Esophagus muscularis mucosa (tissue), 4 donors: ENCODE measurements at regions not wholly inside any gene's neighbourhood (a gene's known extent, or its start where the extent isn't known, plus 50 kb on each side); places are given as distances from the start of the nearest gene placed in this dataset.

Experiments used
- DNase-seq: peaks from one replicate; pipeline ENCODE4 v3.0.0-alpha.2; 2017; ENCODE audit errors: extremely low spot score
- H3K27ac ChIP-seq, 4 donors: fragments of 200-600 bp; sonication (generic); replicated peaks in 1 of 4; 1 replicate in 3 of 4; 2 replicates in 1 of 4; pipeline ENCODE4 v1.5.1; 2016 to 2019; ENCODE audit warnings: mild to moderate bottlenecking in 1 of 4
- H3K27me3 ChIP-seq, 4 donors: fragments of 200-600 bp; sonication (generic); one replicate each; pipeline versions ENCODE4 v1.5.1 to v1.6.0; 2016 to 2019
- H3K36me3 ChIP-seq, 4 donors: fragments of 200-600 bp; sonication (generic); one replicate each; pipeline ENCODE4 v1.5.1; 2016 to 2019
- H3K4me1 ChIP-seq, 4 donors: fragments of 200-600 bp; sonication (generic); one replicate each; pipeline ENCODE4 v1.5.1; 2016 to 2019
- H3K4me3 ChIP-seq, 4 donors: fragments of 200-600 bp; sonication (generic); 1 replicate in 2 of 4; 2 replicates in 2 of 4; pipeline ENCODE4 v1.5.1; 2016 to 2019; ENCODE audit warnings: mild to moderate bottlenecking in 4 of 4, moderate library complexity in 1 of 4
- H3K9me3 ChIP-seq, 4 donors: fragments of 200-600 bp; sonication (generic); 1 replicate in 3 of 4; 2 replicates in 1 of 4; pipeline ENCODE4 v1.5.1; 2016 to 2019
- CTCF ChIP-seq, 3 experiments: fragments of 200-600 bp in 2 of 3; fragments of 450-650 bp in 1 of 3; sonication (generic) in 2 of 3; IDR thresholded peaks; one replicate each; pipeline ENCODE4 v1.5.1; 2017 to 2019; ENCODE audit warnings: antibody characterized with exemption in 3 of 3, mild to moderate bottlenecking in 2 of 3, moderate library complexity in 1 of 3
- EP300 ChIP-seq: sonication (generic); formaldehyde crosslinking; IDR thresholded peaks from one replicate; pipeline ENCODE4 v1.6.1; 2017; ENCODE audit warnings: antibody characterized with exemption
- POLR2A ChIP-seq: fragments of 450-650 bp; IDR thresholded peaks from one replicate; pipeline ENCODE4 v1.6.1; 2017; ENCODE audit warnings: antibody characterized with exemption, moderate library complexity, mild to moderate bottlenecking, low read depth
- POLR2AphosphoS5 ChIP-seq, 2 donors: sonication (generic); formaldehyde crosslinking; IDR thresholded peaks; one replicate each; pipeline ENCODE4 v1.6.1; 2017; ENCODE audit warnings: antibody characterized with exemption in 2 of 2
- WGBS: methylation state at CpG from one replicate; pipeline ENCODE4 v1.1.5; 2018; 5-methylcytosine and 5-hydroxymethylcytosine counted together
- intact Hi-C: fragments of 100-400 bp; cut with DNase I; formaldehyde crosslinking; loops from one replicate; pipeline ENCODE4 v1.15.1; 2023

- Histone ChIP-seq H3K27me3 (no peaks in the 10 kb centered on the region), H3K36me3 (no peaks in the 10 kb centered on the region), H3K27ac (no peak overlapping the region), H3K4me1 (no peaks in the 10 kb centered on the region), H3K9me3 (no peaks in the 10 kb centered on the region), H3K4me3 (no peak overlapping the region)
- no peak for TF ChIP-seq CTCF (IDR thresholded peaks at IDR 0.05)
- TF ChIP-seq EP300, result no peak
- TF ChIP-seq POLR2AphosphoS5 (IDR thresholded peaks at IDR 0.05), result no peak
- TF ChIP-seq POLR2A, result no peak
- intact Hi-C loops, result no loop called here
- DNase-seq, result no peak
Observed at GRCh38 chr3:4225005-4225471, 78.1 kb upstream of the SETMAR start.

GRCh38 chr3:4228295-4228694, 74.9 kb upstream of the SETMAR start:
- Histone ChIP-seq H3K9me3 (no peaks in the 10 kb centered on the region), H3K36me3 (no peaks in the 10 kb centered on the region), H3K4me3 (no peak overlapping the region), H3K27ac (no peak overlapping the region), H3K4me1 (no peaks in the 10 kb centered on the region), H3K27me3 (no peaks in the 10 kb centered on the region)
- 83% methylated on average over 2 of the region's 2 CpGs for WGBS
- TF ChIP-seq POLR2AphosphoS5 (IDR thresholded peaks at IDR 0.05), result no peak
- no peak for TF ChIP-seq CTCF (IDR thresholded peaks at IDR 0.05)
- TF ChIP-seq POLR2A, result no peak
- TF ChIP-seq EP300, result no peak
- DNase-seq, result no peak
- intact Hi-C loops, result no loop called here

GRCh38 chr3:4231041-4231440, 72.1 kb upstream of the SETMAR start:
- Histone ChIP-seq H3K4me3 (no peak overlapping the region), H3K27ac (no peak overlapping the region), H3K36me3 (no peaks in the 10 kb centered on the region), H3K27me3 (no peaks in the 10 kb centered on the region), H3K9me3 (no peaks in the 10 kb centered on the region), H3K4me1 (no peaks in the 10 kb centered on the region)
- intact Hi-C loops, result no loop called here
- DNase-seq, result no peak
- WGBS, result 67% methylated on average over 4 of the region's 4 CpGs
- no peak for TF ChIP-seq CTCF (IDR thresholded peaks at IDR 0.05)
- TF ChIP-seq POLR2A, result no peak
- TF ChIP-seq EP300, result no peak

- WGBS, result 65% methylated on average over 3 of the region's 3 CpGs
- H3K4me3 ChIP-seq, result no peak overlapping the region
- no peak for DNase-seq
- H3K4me1 ChIP-seq, result no peaks in the 10 kb centered on the region
- peaks cover 0 to 8% (median 2%) of the 10 kb centered on the region in 4 donors for H3K9me3 ChIP-seq
- no peak overlapping the region for H3K27ac ChIP-seq
- TF ChIP-seq EP300 (no peak), CTCF (IDR thresholded peaks at IDR 0.05) (no peak), POLR2A (no peak), POLR2AphosphoS5 (IDR thresholded peaks at IDR 0.05) (no peak)
- no peaks in the 10 kb centered on the region for H3K27me3 ChIP-seq
- intact Hi-C loops, result no loop called here
- H3K36me3 ChIP-seq, result no peaks in the 10 kb centered on the region
Observed at GRCh38 chr3:4232798-4233197, 70.4 kb upstream of the SETMAR start.

- DNase-seq, result no peak
- intact Hi-C loops, result no loop called here
- TF ChIP-seq POLR2AphosphoS5 (IDR thresholded peaks at IDR 0.05), result no peak
- no peak for TF ChIP-seq EP300
- TF ChIP-seq POLR2A, result no peak
- TF ChIP-seq CTCF (IDR thresholded peaks at IDR 0.05), result no peak
- Histone ChIP-seq H3K9me3 (peaks cover 0 to 8% (median 2%) of the 10 kb centered on the region in 4 donors), H3K36me3 (no peaks in the 10 kb centered on the region), H3K27me3 (no peaks in the 10 kb centered on the region), H3K27ac (no peak overlapping the region), H3K4me3 (no peak overlapping the region), H3K4me1 (no peaks in the 10 kb centered on the region)
- 61% methylated on average over 2 of the region's 2 CpGs for WGBS
Observed at GRCh38 chr3:4233488-4233887, 69.7 kb upstream of the SETMAR start.
